K562 (cell line): ENCODE measurements at regions not wholly inside any gene's neighbourhood (a gene's known extent, or its start where the extent isn't known, plus 50 kb on each side); places are given as distances from the start of the nearest gene placed in this dataset.

Experiments used
- ATAC-seq: fragments of 200-7000 bp; cut with Tn5 transposase; 3 replicates; pipeline ENCODE4 v1.9.1; 2020; ENCODE audit warnings: moderate library complexity
- BruUV-seq: library from RNA; stranded (reverse); fragments of 400-500 nt; replicated peaks from 2 replicates; lab custom pipeline; 2021; lab: Mats Ljungman, UMichigan
- CTCF ChIA-PET: fragments of 300-600 bp; formaldehyde crosslinking; extraction: SDS; loops from one replicate; lab custom pipeline; 2021; ENCODE audit warnings: low intra/inter-chr PET ratio; lab: Yijun Ruan, JAX
- POLR2A ChIA-PET: fragments of 300-600, 350-650 bp; sonication (Branson Sonifier 250); formaldehyde crosslinking; extraction: SDS; loops from one replicate; lab custom pipeline; 2021; ENCODE audit warnings: antibody characterized with exemption, inconsistent platforms; lab: Yijun Ruan, JAX
- DNase-seq, 4 experiments: peaks; one replicate each; pipeline versions ENCODE4 v3.0.0 to v3.0.0-alpha.2; 2011 to 2018; ENCODE audit warnings: low spot score in 3 of 4, mixed read lengths in 3 of 4; ENCODE audit errors: extremely low read depth in 1 of 4
- FAIRE-seq: peaks from 2 replicates; lab custom pipeline; 2011; peaks lifted over from hg19 to GRCh38; lab: Jason Lieb, UNC
- H2AFZ ChIP-seq: 2 replicates; pipeline ENCODE4 v1.6.0; 2011; ENCODE audit warnings: low read depth, low read length, control low read depth, inconsistent platforms
- H3K27ac ChIP-seq: fragments of 200-600 bp; 3 replicates; pipeline ENCODE4 v1.8.0; 2011; ENCODE audit warnings: low read depth, mild to moderate bottlenecking, control low read depth, inconsistent platforms, low read length, moderate library complexity, mixed read lengths; ENCODE audit errors: extremely low read depth
- H3K27me3 ChIP-seq, 2 experiments: fragments of 300-600 bp in 1 of 2; 2 replicates in 1 of 2; 3 replicates in 1 of 2; pipeline versions ENCODE4 v1.6.0 to v1.8.0; 2011; ENCODE audit warnings: inconsistent platforms in 2 of 2, low read length in 2 of 2, mild to moderate bottlenecking in 1 of 2, mixed read lengths in 1 of 2, moderate library complexity in 1 of 2; ENCODE audit not compliant: control insufficient read depth in 2 of 2, insufficient read depth in 2 of 2
- H3K36me3 ChIP-seq: fragments of 300-600 bp; 3 replicates; pipeline ENCODE4 v1.8.0; 2011; ENCODE audit warnings: mild to moderate bottlenecking, low read length, inconsistent platforms; ENCODE audit not compliant: control insufficient read depth, insufficient read depth
- H3K4me1 ChIP-seq, 2 experiments: fragments of 200-600 bp in 1 of 2; replicated peaks in 1 of 2; 2 replicates in 1 of 2; 3 replicates in 1 of 2; pipeline versions ENCODE4 v1.5.1 to v1.8.0; 2011; ENCODE audit warnings: inconsistent platforms in 2 of 2, low read length in 2 of 2, mild to moderate bottlenecking in 1 of 2, mixed read lengths in 1 of 2, moderate library complexity in 1 of 2; ENCODE audit not compliant: control insufficient read depth in 2 of 2, insufficient read depth in 2 of 2
- H3K4me2 ChIP-seq: 2 replicates; pipeline ENCODE4 v1.6.1; 2011; ENCODE audit warnings: low read length, control low read depth, inconsistent platforms, mixed read lengths; ENCODE audit not compliant: insufficient read depth
- H3K4me3 ChIP-seq: fragments of 200-600 bp; sonication (generic), shearing (Covaris generic); 2 replicates; pipeline ENCODE4 v1.5.1; 2016; ENCODE audit warnings: control low read depth, inconsistent platforms
- H3K79me2 ChIP-seq: fragments of 200-600 bp; 3 replicates; pipeline ENCODE4 v1.8.0; 2011; ENCODE audit warnings: low read length, inconsistent platforms; ENCODE audit not compliant: control insufficient read depth, insufficient read depth
- H3K9ac ChIP-seq, 2 experiments: 2 replicates each; pipeline versions ENCODE4 v1.6.0 to v1.6.1; 2011; ENCODE audit warnings: low read depth in 2 of 2, low read length in 2 of 2, control low read depth in 1 of 2, inconsistent platforms in 1 of 2, mild to moderate bottlenecking in 1 of 2, mixed read lengths in 1 of 2; ENCODE audit not compliant: insufficient read depth in 1 of 2
- H3K9me1 ChIP-seq: one replicate; pipeline ENCODE4 v1.6.0; 2011; ENCODE audit warnings: inconsistent platforms, mild to moderate bottlenecking, low read length, moderate library complexity; ENCODE audit not compliant: control insufficient read depth, insufficient read depth
- H3K9me3 ChIP-seq: replicated peaks from 2 replicates; pipeline ENCODE4 v1.5.1; 2011; ENCODE audit warnings: low read depth, low read length, inconsistent platforms; ENCODE audit not compliant: control insufficient read depth, insufficient read depth
- H4K20me1 ChIP-seq: replicated peaks from 2 replicates; pipeline ENCODE4 v1.6.1; 2011; ENCODE audit warnings: low read length, inconsistent platforms, mixed read lengths; ENCODE audit not compliant: control insufficient read depth, insufficient read depth
- CHD2 ChIP-seq: IDR thresholded peaks from 2 replicates; pipeline ENCODE4 v1.6.1; 2011; ENCODE audit warnings: low read depth, low read length
- EZH2 ChIP-seq: IDR thresholded peaks from 2 replicates; pipeline ENCODE4 v1.6.1; 2012; ENCODE audit warnings: low read depth, mild to moderate bottlenecking, inconsistent platforms, low read length, borderline replicate concordance
- GTF2A2 ChIP-seq: IDR thresholded peaks from 2 replicates; pipeline ENCODE4 v1.6.1; 2016; ENCODE audit warnings: mild to moderate bottlenecking, missing genetic modification characterization, missing compliant biosample characterization
- HNRNPK ChIP-seq: fragments of 200-400 bp; formaldehyde crosslinking; IDR thresholded peaks from one replicate; pipeline ENCODE4 v1.6.1; 2018; ENCODE audit warnings: mild to moderate bottlenecking, low read depth, low read length; ENCODE audit not compliant: poor library complexity, severe bottlenecking
- NR2F6 ChIP-seq: fragments of 450-650 bp; formaldehyde crosslinking; IDR thresholded peaks from 2 replicates; pipeline ENCODE4 v1.4.0; 2020; ENCODE audit warnings: mild to moderate bottlenecking
- RFX7 ChIP-seq: fragments of 250-450 bp; sonication (Bioruptor Pico); IDR thresholded peaks from 2 replicates; pipeline ENCODE4 v1.5.1; 2021; ENCODE audit warnings: mild to moderate bottlenecking
- SETDB1 ChIP-seq: IDR thresholded peaks from one replicate; pipeline ENCODE4 v1.6.1; 2012; ENCODE audit warnings: low read length, control low read depth, inconsistent platforms
- ZBTB49 ChIP-seq: sonication (generic); formaldehyde crosslinking; IDR thresholded peaks from 2 replicates; pipeline ENCODE4 v1.8.0; 2022; ENCODE audit warnings: missing genetic modification reagents, mild to moderate bottlenecking, borderline replicate concordance
- ZNF217 ChIP-seq: sonication (generic); formaldehyde crosslinking; IDR thresholded peaks from 2 replicates; pipeline ENCODE4 v1.8.0; 2022; ENCODE audit warnings: mild to moderate bottlenecking, missing genetic modification reagents
- ZNF445 ChIP-seq: fragments of 250-450 bp; sonication (Bioruptor Pico); IDR thresholded peaks from 2 replicates; pipeline ENCODE4 v1.4.0; 2020; ENCODE audit warnings: low read depth, mild to moderate bottlenecking, moderate library complexity
- WGBS: fragments of 100-300 bp; shearing (Covaris generic); methylation state at CpG from one replicate; pipeline ENCODE4 v1.1.6; 2016; ENCODE audit warnings: low coverage, mixed read lengths; ENCODE audit not compliant: insufficient coverage; ENCODE audit errors: missing lambda C conversion rate; 5-methylcytosine and 5-hydroxymethylcytosine counted together
- in situ Hi-C: fragments of 300-500 bp; cut with MboI; formaldehyde crosslinking; loops from 4 replicates; pipeline ENCODE4 v1.15.0; 2018; ENCODE audit warnings: inconsistent platforms, mixed read lengths
- intact Hi-C: fragments of 100-400 bp; cut with micrococcal nuclease; formaldehyde crosslinking; loops from 2 replicates; pipeline ENCODE4 v1.14.2; 2022

GRCh38 chr22:48845356-48845936, 982.2 kb downstream of the BRD1 start:
- Histone ChIP-seq H3K27ac (no peak overlapping the region), H3K4me2 (no peak overlapping the region), H3K9ac (no peak overlapping the region), H3K79me2 (no peaks in the 10 kb centered on the region), H3K36me3 (no peaks in the 10 kb centered on the region), H2AFZ (no peak overlapping the region)
- ATAC-seq (no peak), FAIRE-seq (no peak), DNase-seq (no peak)
- ChIA-PET CTCF (no interaction called here), POLR2A (no interaction called here)
- BruUV-seq = no TSS peak
- intact Hi-C loops = no loop called here
- under 1% methylated on average over 25 of the region's 29 CpGs for WGBS
- in situ Hi-C loops = no loop called here
- no peak for TF ChIP-seq EZH2
- no peak for TF ChIP-seq NR2F6
- TF ChIP-seq RFX7 (CRISPR knock-in tag) = no peak
- no peak for TF ChIP-seq SETDB1
- TF ChIP-seq GTF2A2 (tag) = no peak
- TF ChIP-seq ZBTB49 (CRISPR knock-in tag) = no peak
- TF ChIP-seq CHD2 = no peak
- no peak for TF ChIP-seq ZNF217 (CRISPR knock-in tag)
- no peak for TF ChIP-seq ZNF445 (CRISPR knock-in tag)
- TF ChIP-seq HNRNPK = no peak
- TF ChIP-seq, all 486 proteins: peak for 0
- H3K4me1 ChIP-seq = no peaks in the 10 kb centered on the region
- H3K4me3 ChIP-seq = no peak overlapping the region
- no peaks in the 10 kb centered on the region for H3K9me3 ChIP-seq
- H4K20me1 ChIP-seq = no peaks in the 10 kb centered on the region
- H3K27me3 ChIP-seq = no peaks in the 10 kb centered on the region; a peak in 1 of 5 replicates
- no peaks in the 10 kb centered on the region for H3K9me1 ChIP-seq
